ENCODE measurements at regions not wholly inside any gene's neighbourhood (a gene's known extent, or its start where the extent isn't known, plus 50 kb on each side); places are given as distances from the start of the nearest gene placed in this dataset.

DNA sequence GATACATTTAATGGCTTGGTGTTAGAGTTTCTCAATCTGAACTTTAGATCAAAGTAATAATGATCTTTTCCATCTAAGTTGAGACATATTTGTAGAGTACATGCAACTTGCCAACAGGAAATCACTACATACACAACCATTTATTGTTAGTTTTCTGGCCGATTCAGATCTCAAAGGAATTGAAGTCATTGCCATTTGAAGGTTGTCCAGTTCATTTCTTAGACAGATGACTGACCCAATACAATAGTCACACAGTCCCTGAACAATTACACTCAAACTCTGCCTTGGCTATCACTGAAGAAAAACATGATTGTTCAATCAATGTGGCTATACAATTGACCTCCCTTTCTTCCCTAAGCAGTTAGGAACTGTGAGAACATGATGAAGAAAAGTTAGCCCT is 753.2 kb upstream of the RIOK2 start:
- DNase-seq (ENCODE audit: low spot score) (no peak), ATAC-seq (ENCODE audit: insufficient number of reproducible peaks, low FRiP score, low read depth) (no peak)
- Histone ChIP-seq H3K27ac (no peak overlapping the region), H3K9me3 (no peaks in the 10 kb centered on the region), H3K4me3 (no peak overlapping the region), H3K4me1 (ENCODE audit: control insufficient read depth in 1 of 2, low read depth in 2 of 2) (no peaks in the 10 kb centered on the region), H3K36me3 (no peaks in the 10 kb centered on the region), H3K27me3 (replicated peaks; ENCODE audit: insufficient read depth) (no peaks in the 10 kb centered on the region)
- TF ChIP-seq, protein P1, sequence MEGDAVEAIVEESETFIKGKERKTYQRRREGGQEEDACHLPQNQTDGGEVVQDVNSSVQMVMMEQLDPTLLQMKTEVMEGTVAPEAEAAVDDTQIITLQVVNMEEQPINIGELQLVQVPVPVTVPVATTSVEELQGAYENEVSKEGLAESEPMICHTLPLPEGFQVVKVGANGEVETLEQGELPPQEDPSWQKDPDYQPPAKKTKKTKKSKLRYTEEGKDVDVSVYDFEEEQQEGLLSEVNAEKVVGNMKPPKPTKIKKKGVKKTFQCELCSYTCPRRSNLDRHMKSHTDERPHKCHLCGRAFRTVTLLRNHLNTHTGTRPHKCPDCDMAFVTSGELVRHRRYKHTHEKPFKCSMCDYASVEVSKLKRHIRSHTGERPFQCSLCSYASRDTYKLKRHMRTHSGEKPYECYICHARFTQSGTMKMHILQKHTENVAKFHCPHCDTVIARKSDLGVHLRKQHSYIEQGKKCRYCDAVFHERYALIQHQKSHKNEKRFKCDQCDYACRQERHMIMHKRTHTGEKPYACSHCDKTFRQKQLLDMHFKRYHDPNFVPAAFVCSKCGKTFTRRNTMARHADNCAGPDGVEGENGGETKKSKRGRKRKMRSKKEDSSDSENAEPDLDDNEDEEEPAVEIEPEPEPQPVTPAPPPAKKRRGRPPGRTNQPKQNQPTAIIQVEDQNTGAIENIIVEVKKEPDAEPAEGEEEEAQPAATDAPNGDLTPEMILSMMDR (IDR thresholded peaks at IDR 0.05), result no peak

DNA sequence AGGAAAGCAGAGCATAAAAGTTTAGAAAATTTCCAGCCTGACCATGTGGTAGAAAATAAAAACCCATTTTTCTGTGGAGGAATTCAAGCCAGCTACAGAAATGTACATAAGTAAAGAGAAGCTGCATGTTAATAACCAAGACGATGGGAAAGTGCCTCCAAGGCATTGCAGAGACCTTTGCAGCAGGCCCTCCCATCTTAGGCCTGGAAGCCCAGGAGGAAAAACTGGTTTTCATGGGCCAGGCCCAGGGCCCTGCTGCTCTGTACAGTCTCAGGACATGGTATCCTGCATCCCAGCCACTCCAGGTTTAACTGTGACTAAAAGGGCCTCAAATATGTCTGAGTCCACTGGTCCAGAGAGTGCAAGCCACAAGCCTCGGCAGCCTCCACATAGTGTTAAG is 754.8 kb upstream of the RIOK2 start:
- Histone ChIP-seq H3K36me3 (no peaks in the 10 kb centered on the region), H3K27ac (no peak overlapping the region), H3K9me3 (no peaks in the 10 kb centered on the region), H3K4me1 (ENCODE audit: control insufficient read depth in 1 of 2, low read depth in 2 of 2) (no peaks in the 10 kb centered on the region), H3K4me3 (no peak overlapping the region), H3K27me3 (replicated peaks; ENCODE audit: insufficient read depth) (no peaks in the 10 kb centered on the region)
- no peak for DNase-seq (ENCODE audit: low spot score)
- no peak for ATAC-seq (ENCODE audit: insufficient number of reproducible peaks, low FRiP score, low read depth)
- TF ChIP-seq, protein P1 (IDR thresholded peaks at IDR 0.05), result no peak

DNA sequence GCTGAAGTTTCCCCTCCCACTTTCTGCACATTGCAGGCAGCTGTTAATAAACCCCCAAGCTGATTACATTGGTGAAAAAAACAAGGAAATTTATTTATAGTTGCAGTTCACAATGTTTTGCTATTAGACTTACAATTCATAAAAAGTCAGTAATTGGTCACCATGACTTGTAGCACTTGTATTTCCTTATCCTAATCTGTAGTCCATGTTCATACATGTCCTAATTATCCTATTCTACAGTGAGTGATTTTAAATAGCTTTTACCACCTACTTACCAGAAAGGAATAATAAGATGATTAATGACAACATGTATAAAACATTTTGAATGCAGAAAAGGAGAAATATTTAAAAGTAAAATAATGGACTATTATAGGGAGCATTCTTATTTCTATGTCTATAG is 760.0 kb upstream of the RIOK2 start:
- no peaks in the 10 kb centered on the region for H3K9me3 ChIP-seq
- no peak for ATAC-seq (ENCODE audit: insufficient number of reproducible peaks, low FRiP score, low read depth)
- H3K4me3 ChIP-seq, result no peak overlapping the region
- H3K36me3 ChIP-seq, result no peaks in the 10 kb centered on the region
- DNase-seq (ENCODE audit: low spot score), result no peak
- no peaks in the 10 kb centered on the region for H3K27me3 ChIP-seq (replicated peaks; ENCODE audit: insufficient read depth)
- TF ChIP-seq, protein P1 (IDR thresholded peaks at IDR 0.05), result no peak
- H3K4me1 ChIP-seq (ENCODE audit: control insufficient read depth in 1 of 2, low read depth in 2 of 2), result no peaks in the 10 kb centered on the region
- H3K27ac ChIP-seq, result no peak overlapping the region

DNA sequence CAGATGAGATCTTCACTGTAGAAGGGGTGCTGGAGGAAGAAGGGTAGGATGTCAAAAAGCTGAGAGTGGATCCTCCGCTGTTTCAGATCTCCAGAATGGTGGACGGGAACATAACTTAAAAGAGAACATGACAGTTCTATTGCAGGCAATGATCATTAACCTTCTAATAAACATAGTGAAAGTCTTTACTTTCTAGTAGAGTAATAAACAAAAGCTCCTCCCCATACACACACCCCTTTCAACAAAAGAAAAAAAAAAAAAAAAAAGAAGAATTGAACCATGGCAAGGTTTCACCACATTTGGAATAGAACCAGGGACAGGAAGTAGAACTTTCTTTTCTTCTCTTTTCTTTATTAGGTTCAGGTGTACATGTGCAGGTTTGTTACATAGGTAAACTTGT is 768.1 kb upstream of the RIOK2 start:
- no peak for DNase-seq (ENCODE audit: low spot score)
- TF ChIP-seq, protein P1 (IDR thresholded peaks at IDR 0.05), result no peak
- ATAC-seq (ENCODE audit: insufficient number of reproducible peaks, low FRiP score, low read depth), result no peak
- Histone ChIP-seq H3K4me1 (ENCODE audit: control insufficient read depth in 1 of 2, low read depth in 2 of 2) (no peaks in the 10 kb centered on the region), H3K27me3 (replicated peaks; ENCODE audit: insufficient read depth) (no peaks in the 10 kb centered on the region), H3K27ac (no peak overlapping the region), H3K9me3 (no peaks in the 10 kb centered on the region), H3K4me3 (no peak overlapping the region), H3K36me3 (no peaks in the 10 kb centered on the region)

DNA sequence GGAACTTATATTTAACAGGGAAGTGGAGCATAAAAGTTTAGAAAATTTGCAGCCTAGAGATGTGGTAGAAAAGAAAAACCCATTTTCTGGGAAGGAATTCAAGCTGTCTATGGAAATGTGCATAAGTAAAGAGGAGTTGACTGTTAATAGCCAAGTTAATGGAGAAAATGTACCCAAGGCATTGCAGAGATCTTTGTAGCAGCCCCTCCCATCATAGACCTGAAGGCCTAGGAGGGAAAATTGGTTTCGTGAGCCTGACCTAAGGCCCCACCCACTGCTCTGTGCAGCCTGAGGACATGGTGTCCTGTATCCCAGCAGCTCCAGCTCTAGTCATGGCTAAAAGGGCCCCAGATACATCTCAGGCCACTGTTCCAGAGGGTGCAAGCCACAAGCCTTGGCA is 772.4 kb upstream of the RIOK2 start:
- H3K36me3 ChIP-seq, result no peaks in the 10 kb centered on the region
- H3K4me1 ChIP-seq (ENCODE audit: control insufficient read depth in 1 of 2, low read depth in 2 of 2), result no peaks in the 10 kb centered on the region
- no peak overlapping the region for H3K4me3 ChIP-seq
- TF ChIP-seq, protein P1 (IDR thresholded peaks at IDR 0.05), result no peak
- H3K9me3 ChIP-seq, result no peaks in the 10 kb centered on the region
- DNase-seq (ENCODE audit: low spot score), result no peak
- ATAC-seq (ENCODE audit: insufficient number of reproducible peaks, low FRiP score, low read depth), result no peak
- H3K27me3 ChIP-seq (replicated peaks; ENCODE audit: insufficient read depth), result no peaks in the 10 kb centered on the region
- no peak overlapping the region for H3K27ac ChIP-seq

Data from thoracic aorta (tissue), 2 donors.